Astrocyte of the cerebellum (primary cell): ENCODE measurements at regions not wholly inside any gene's neighbourhood (a gene's known extent, or its start where the extent isn't known, plus 50 kb on each side); places are given as distances from the start of the nearest gene placed in this dataset.

Source experiments
- DNase-seq: peaks from one replicate; pipeline ENCODE4 v3.0.0-alpha.2; 2011; ENCODE audit warnings: low read depth
- H3K4me3 ChIP-seq: 2 replicates; pipeline ENCODE4 v1.5.1; 2011; ENCODE audit warnings: mild to moderate bottlenecking, low read depth, low read length, moderate library complexity
- CTCF ChIP-seq: IDR thresholded peaks from 2 replicates; pipeline ENCODE4 v1.5.1; 2012; ENCODE audit warnings: low read length, low read depth, moderate library complexity, mild to moderate bottlenecking; ENCODE audit errors: missing control alignments
- in situ Hi-C: cut with HindIII; loops from 2 replicates; pipeline ENCODE4 v1.10.0; 2017; ENCODE audit warnings: low sequenced_read_pairs

- no peak for TF ChIP-seq CTCF
- DNase-seq = no peak
- no peak overlapping the region for H3K4me3 ChIP-seq
- in situ Hi-C loops = no loop called here
Measured at GRCh38 chr13:97692628-97693027, 258.7 kb downstream of the RAP2A start.

GRCh38 chr13:97695684-97696083 lies 257.8 kb upstream of the IPO5 start:
- no peak for DNase-seq
- in situ Hi-C loops = no loop called here
- no peak overlapping the region for H3K4me3 ChIP-seq
- no peak for TF ChIP-seq CTCF

GRCh38 chr13:97696921-97697320 lies 256.6 kb upstream of the IPO5 start:
- no peak for DNase-seq
- TF ChIP-seq CTCF = no peak
- in situ Hi-C loops = no loop called here
- H3K4me3 ChIP-seq = no peak overlapping the region

- no peak for DNase-seq
- no peak for TF ChIP-seq CTCF
- in situ Hi-C loops = no loop called here
- H3K4me3 ChIP-seq = no peak overlapping the region
Measured at GRCh38 chr13:97700306-97700848, 253.1 kb upstream of the IPO5 start.

- no peak overlapping the region for H3K4me3 ChIP-seq
- DNase-seq = no peak
- no peak for TF ChIP-seq CTCF
- in situ Hi-C loops = no loop called here
Measured at GRCh38 chr13:97702614-97703013, 250.9 kb upstream of the IPO5 start.

GRCh38 chr13:97710797-97711196 lies 242.7 kb upstream of the IPO5 start:
- in situ Hi-C loops = no loop called here
- H3K4me3 ChIP-seq = no peak overlapping the region
- no peak for TF ChIP-seq CTCF
- no peak for DNase-seq

GRCh38 chr13:97712770-97713169 lies 240.7 kb upstream of the IPO5 start:
- no peak for TF ChIP-seq CTCF
- no peak overlapping the region for H3K4me3 ChIP-seq
- no peak for DNase-seq
- in situ Hi-C loops = no loop called here
